ENCODE measurements at regions not wholly inside any gene's neighbourhood (a gene's known extent, or its start where the extent isn't known, plus 50 kb on each side); places are given as distances from the start of the nearest gene placed in this dataset.

- peak; percentile 94 for DNase-seq
These were observed 184.7 kb upstream of the FRMPD4 start for GRCh38 chrX:11953615-11954014.

- DNase-seq: peak; percentile 23
These were observed 184.1 kb upstream of the FRMPD4 start for GRCh38 chrX:11954176-11954575.

GRCh38 chrX:11960031-11960430, 178.2 kb upstream of the FRMPD4 start:
- DNase-seq: peak; percentile 12

GRCh38 chrX:11965436-11965835, 172.8 kb upstream of the FRMPD4 start:
- DNase-seq: no peak

GRCh38 chrX:11967986-11968869, 170.0 kb upstream of the FRMPD4 start:
- DNase-seq: peak; percentile 17

- no peak for DNase-seq
These were observed 169.3 kb upstream of the FRMPD4 start for GRCh38 chrX:11968991-11969390.

GRCh38 chrX:11970578-11971359, 167.5 kb upstream of the FRMPD4 start:
- no peak for DNase-seq

GRCh38 chrX:11976663-11977062, 161.6 kb upstream of the FRMPD4 start:
- DNase-seq: no peak

GRCh38 chrX:11992271-11992670, 146.0 kb upstream of the FRMPD4 start:
- peak; percentile 17 for DNase-seq

GRCh38 chrX:11995146-11995545, 143.1 kb upstream of the FRMPD4 start:
- no peak for DNase-seq

GRCh38 chrX:11996810-11997209, 141.5 kb upstream of the FRMPD4 start:
- DNase-seq: no peak

- DNase-seq: no peak
These were observed 139.3 kb upstream of the FRMPD4 start for GRCh38 chrX:11998944-11999343.

- peak; percentile 14 for DNase-seq
These were observed 135.4 kb upstream of the FRMPD4 start for GRCh38 chrX:12002876-12003275.

GRCh38 chrX:12007881-12008280, 130.4 kb upstream of the FRMPD4 start:
- DNase-seq: peak; percentile 87

GRCh38 chrX:12010436-12010835, 127.8 kb upstream of the FRMPD4 start:
- no peak for DNase-seq

GRCh38 chrX:12011075-12011474, 127.2 kb upstream of the FRMPD4 start:
- DNase-seq: peak; percentile 53

- peak; percentile 47 for DNase-seq
These were observed 125.1 kb upstream of the FRMPD4 start for GRCh38 chrX:12013211-12013618.

GRCh38 chrX:12021698-12022097, 116.6 kb upstream of the FRMPD4 start:
- DNase-seq: no peak

GRCh38 chrX:12026481-12026880, 111.8 kb upstream of the FRMPD4 start:
- no peak for DNase-seq

GRCh38 chrX:12032082-12032481, 106.2 kb upstream of the FRMPD4 start:
- DNase-seq: no peak

GRCh38 chrX:12034741-12035140, 103.5 kb upstream of the FRMPD4 start:
- no peak for DNase-seq

- no peak for DNase-seq
These were observed 95.7 kb upstream of the FRMPD4 start for GRCh38 chrX:12042615-12043014.

GRCh38 chrX:12052109-12052508, 86.2 kb upstream of the FRMPD4 start:
- no peak for DNase-seq

GRCh38 chrX:12058087-12058486, 80.2 kb upstream of the FRMPD4 start:
- no peak for DNase-seq

Measured in fibroblast of upper back skin (primary cell).